Mesendoderm (in vitro differentiated cells): ENCODE measurements at regions not wholly inside any gene's neighbourhood (a gene's known extent, or its start where the extent isn't known, plus 50 kb on each side); places are given as distances from the start of the nearest gene placed in this dataset.
"Not testable (repeated sequence)": the region's sequence is repeated elsewhere in the genome, so short reads cannot be mapped to it uniquely, and the experiment has no call there.

Experiments used
- DNase-seq: peaks from one replicate; pipeline ENCODE4 v3.0.0; 2013
- H2AK5ac ChIP-seq: 2 replicates; pipeline ENCODE4 v1.6.1; 2013; ENCODE audit warnings: low read length, inconsistent platforms
- H2BK120ac ChIP-seq: 2 replicates; pipeline ENCODE4 v1.6.1; 2013; ENCODE audit warnings: low read depth, mild to moderate bottlenecking, low read length, moderate library complexity, mixed read lengths
- H2BK15ac ChIP-seq: replicated peaks from 2 replicates; pipeline ENCODE4 v1.6.1; 2013; ENCODE audit warnings: low read depth, mild to moderate bottlenecking, moderate library complexity
- H2BK5ac ChIP-seq: 2 replicates; pipeline ENCODE4 v1.6.1; 2013; ENCODE audit warnings: low read length, inconsistent platforms
- H3K18ac ChIP-seq: 2 replicates; pipeline ENCODE4 v1.6.1; 2013; ENCODE audit warnings: mild to moderate bottlenecking, low read length, mixed read lengths
- H3K23ac ChIP-seq: one replicate; pipeline ENCODE4 v1.6.1; 2013; ENCODE audit warnings: low read length
- H3K27ac ChIP-seq: 2 replicates; pipeline ENCODE4 v1.5.1; 2013; ENCODE audit warnings: low read depth, mild to moderate bottlenecking, inconsistent platforms, low read length, moderate library complexity
- H3K27me3 ChIP-seq: 2 replicates; pipeline ENCODE4 v1.6.1; 2013; ENCODE audit warnings: low read length, control low read depth, mild to moderate bottlenecking, inconsistent platforms; ENCODE audit not compliant: insufficient read depth, poor library complexity
- H3K36me3 ChIP-seq: 2 replicates; pipeline ENCODE4 v1.6.1; 2013; ENCODE audit warnings: low read length, inconsistent platforms; ENCODE audit not compliant: control insufficient read depth, insufficient read depth
- H3K4ac ChIP-seq: one replicate; pipeline ENCODE4 v1.6.1; 2013; ENCODE audit warnings: low read depth, mild to moderate bottlenecking, low read length, moderate library complexity
- H3K4me1 ChIP-seq: 2 replicates; pipeline ENCODE4 v1.6.1; 2013; ENCODE audit warnings: low read depth, low read length, inconsistent platforms; ENCODE audit not compliant: control insufficient read depth
- H3K4me2 ChIP-seq: 2 replicates; pipeline ENCODE4 v1.6.1; 2013; ENCODE audit warnings: low read length
- H3K4me3 ChIP-seq: 2 replicates; pipeline ENCODE4 v1.5.1; 2013; ENCODE audit warnings: mild to moderate bottlenecking, low read length
- H3K56ac ChIP-seq: one replicate; pipeline ENCODE4 v1.6.1; 2013; ENCODE audit warnings: low read length
- H3K79me1 ChIP-seq: 2 replicates; pipeline ENCODE4 v1.6.1; 2013; ENCODE audit warnings: low read length, inconsistent platforms
- H3K79me2 ChIP-seq: 2 replicates; pipeline ENCODE4 v1.6.1; 2013; ENCODE audit warnings: mild to moderate bottlenecking, low read length; ENCODE audit not compliant: control insufficient read depth, insufficient read depth
- H3K9ac ChIP-seq: 2 replicates; pipeline ENCODE4 v1.6.1; 2013; ENCODE audit warnings: low read length, inconsistent platforms
- H4K5ac ChIP-seq: one replicate; pipeline ENCODE4 v1.6.1; 2013; ENCODE audit warnings: low read length
- H4K8ac ChIP-seq: one replicate; pipeline ENCODE4 v1.6.1; 2013; ENCODE audit warnings: low read depth, mild to moderate bottlenecking, control low read depth, low read length, moderate library complexity
- WGBS: extraction: QIAGEN DNeasy Blood & Tissue Kit; methylation state at CpG from one replicate; pipeline ENCODE4 v1.1.7; 2013; ENCODE audit warnings: low lambda C conversion rate, missing lambda C conversion rate; ENCODE audit not compliant: insufficient coverage; ENCODE audit errors: extremely low coverage; 5-methylcytosine and 5-hydroxymethylcytosine counted together

GRCh38 chr18:64693766-64694165, 544.9 kb upstream of the LINC00305 start:
- Histone ChIP-seq H3K27ac (no peak overlapping the region), H2BK120ac (no peak overlapping the region), H4K8ac (no peak overlapping the region), H3K18ac (no peak overlapping the region), H3K79me1 (no peaks in the 10 kb centered on the region), H3K4me3 (no peak overlapping the region), H3K56ac (no peak overlapping the region), H3K4me2 (no peak overlapping the region), H3K23ac (no peak overlapping the region), H3K36me3 (no peaks in the 10 kb centered on the region), H4K5ac (no peak overlapping the region), H3K27me3 (no peaks in the 10 kb centered on the region), H2AK5ac (no peak overlapping the region), H2BK15ac (no peak overlapping the region), H3K9ac (no peak overlapping the region), H3K4me1 (no peaks in the 10 kb centered on the region), H3K79me2 (no peaks in the 10 kb centered on the region), H3K4ac (no peak overlapping the region), H2BK5ac (no peak overlapping the region)
- no CpG with 5 or more reads among the region's 4 CpGs for WGBS
- no peak for DNase-seq

DNA sequence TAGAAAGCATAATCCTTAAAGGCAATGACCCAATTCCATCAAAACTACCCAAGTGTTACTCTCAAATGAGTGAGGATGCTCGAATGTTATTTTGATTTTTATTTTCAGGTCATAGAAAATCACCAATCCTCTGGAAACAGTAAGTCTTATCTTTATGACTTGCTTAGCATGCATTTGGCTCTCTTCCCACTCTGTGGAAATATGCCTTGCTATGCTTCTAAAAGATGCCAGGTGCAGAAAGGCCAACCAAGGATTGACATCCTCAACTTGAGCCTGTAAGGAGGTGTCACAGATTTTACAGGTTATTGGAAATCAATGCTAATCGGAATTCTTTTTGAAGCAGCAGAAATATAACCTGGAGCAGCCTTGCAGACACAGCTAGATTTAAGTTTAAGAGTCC, 543.9 kb upstream of the LINC00305 start:
- H4K5ac ChIP-seq = no peak overlapping the region
- H2BK120ac ChIP-seq = no peak overlapping the region
- no peak overlapping the region for H2BK15ac ChIP-seq
- no peaks in the 10 kb centered on the region for H3K79me2 ChIP-seq
- no peak overlapping the region for H3K27ac ChIP-seq
- H4K8ac ChIP-seq = no peak overlapping the region
- H3K23ac ChIP-seq = no peak overlapping the region
- WGBS = no CpG with 5 or more reads among the region's 2 CpGs
- H2AK5ac ChIP-seq = no peak overlapping the region
- H3K79me1 ChIP-seq = no peaks in the 10 kb centered on the region
- no peak overlapping the region for H3K4ac ChIP-seq
- H3K4me3 ChIP-seq = no peak overlapping the region
- H3K9ac ChIP-seq = no peak overlapping the region
- H3K18ac ChIP-seq = no peak overlapping the region
- no peak overlapping the region for H2BK5ac ChIP-seq
- no peaks in the 10 kb centered on the region for H3K4me1 ChIP-seq
- DNase-seq = no peak
- H3K36me3 ChIP-seq = no peaks in the 10 kb centered on the region
- no peak overlapping the region for H3K4me2 ChIP-seq
- H3K27me3 ChIP-seq = no peaks in the 10 kb centered on the region
- no peak overlapping the region for H3K56ac ChIP-seq

- H2BK120ac ChIP-seq = no peak overlapping the region
- no peak overlapping the region for H2BK15ac ChIP-seq
- WGBS = no CpG with 5 or more reads among the region's 2 CpGs
- no peak overlapping the region for H3K18ac ChIP-seq
- H3K4ac ChIP-seq = no peak overlapping the region
- H3K4me1 ChIP-seq = peaks cover 3% of the 10 kb centered on the region
- no peak overlapping the region for H3K56ac ChIP-seq
- H3K79me1 ChIP-seq = no peaks in the 10 kb centered on the region
- H3K4me3 ChIP-seq = no peak overlapping the region
- no peak overlapping the region for H4K5ac ChIP-seq
- no peak overlapping the region for H3K9ac ChIP-seq
- no peak overlapping the region for H3K23ac ChIP-seq
- no peak overlapping the region for H2AK5ac ChIP-seq
- no peak overlapping the region for H2BK5ac ChIP-seq
- no peak overlapping the region for H3K4me2 ChIP-seq
- DNase-seq = peak; percentile 34
- H3K79me2 ChIP-seq = no peaks in the 10 kb centered on the region
- no peak overlapping the region for H3K27ac ChIP-seq
- H4K8ac ChIP-seq = no peak overlapping the region
- H3K36me3 ChIP-seq = no peaks in the 10 kb centered on the region
- no peaks in the 10 kb centered on the region for H3K27me3 ChIP-seq
Observed at GRCh38 chr18:64679121-64679520, 530.2 kb upstream of the LINC00305 start.

DNA sequence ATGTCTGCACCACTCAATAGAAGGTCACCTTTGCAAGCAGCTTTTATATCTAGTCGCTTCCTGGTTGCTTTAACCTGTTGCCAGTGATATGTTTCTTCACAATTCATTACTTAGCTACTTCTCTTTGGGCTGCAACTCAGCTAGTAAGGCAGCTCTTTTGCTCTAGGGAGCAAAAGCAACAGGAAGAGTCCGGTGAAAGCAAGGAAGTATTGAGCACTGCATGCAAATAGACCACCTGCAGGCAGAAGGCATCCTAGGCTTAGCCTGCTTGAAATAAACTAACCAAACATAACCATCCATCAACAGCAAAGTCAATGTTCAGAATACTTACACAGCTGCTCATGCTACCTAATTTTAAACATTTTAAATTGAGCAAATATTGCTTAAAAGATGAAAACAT, 529.2 kb upstream of the LINC00305 start:
- Histone ChIP-seq H3K36me3 (no peaks in the 10 kb centered on the region), H3K23ac (no peak overlapping the region), H3K4me3 (no peak overlapping the region), H3K4me1 (peaks cover 3% of the 10 kb centered on the region), H2BK120ac (no peak overlapping the region), H3K4ac (no peak overlapping the region), H4K8ac (no peak overlapping the region), H3K79me2 (no peaks in the 10 kb centered on the region), H3K18ac (no peak overlapping the region), H3K9ac (no peak overlapping the region), H3K4me2 (no peak overlapping the region), H2AK5ac (no peak overlapping the region), H2BK5ac (no peak overlapping the region), H4K5ac (no peak overlapping the region), H3K27me3 (no peaks in the 10 kb centered on the region), H3K79me1 (no peaks in the 10 kb centered on the region), H2BK15ac (no peak overlapping the region), H3K56ac (no peak overlapping the region), H3K27ac (peak overlapping the region; percentile 66)
- no CpG with 5 or more reads among the region's 2 CpGs for WGBS
- DNase-seq = peak; percentile 48

- no peaks in the 10 kb centered on the region for H3K79me1 ChIP-seq
- no peak overlapping the region for H3K4me3 ChIP-seq
- no peak overlapping the region for H4K8ac ChIP-seq
- H3K23ac ChIP-seq = no peak overlapping the region
- H3K27ac ChIP-seq = no peak overlapping the region
- H4K5ac ChIP-seq = no peak overlapping the region
- H3K18ac ChIP-seq = no peak overlapping the region
- DNase-seq = no peak
- no peaks in the 10 kb centered on the region for H3K27me3 ChIP-seq
- H2BK120ac ChIP-seq = no peak overlapping the region
- H3K4ac ChIP-seq = no peak overlapping the region
- H3K9ac ChIP-seq = no peak overlapping the region
- peaks cover 3% of the 10 kb centered on the region for H3K4me1 ChIP-seq
- WGBS = no CpG with 5 or more reads among the region's 3 CpGs
- no peak overlapping the region for H2BK5ac ChIP-seq
- no peak overlapping the region for H3K4me2 ChIP-seq
- no peak overlapping the region for H2AK5ac ChIP-seq
- H3K36me3 ChIP-seq = no peaks in the 10 kb centered on the region
- H3K56ac ChIP-seq = no peak overlapping the region
- H2BK15ac ChIP-seq = no peak overlapping the region
- H3K79me2 ChIP-seq = no peaks in the 10 kb centered on the region
Observed at GRCh38 chr18:64674694-64675093, 525.8 kb upstream of the LINC00305 start.

DNA sequence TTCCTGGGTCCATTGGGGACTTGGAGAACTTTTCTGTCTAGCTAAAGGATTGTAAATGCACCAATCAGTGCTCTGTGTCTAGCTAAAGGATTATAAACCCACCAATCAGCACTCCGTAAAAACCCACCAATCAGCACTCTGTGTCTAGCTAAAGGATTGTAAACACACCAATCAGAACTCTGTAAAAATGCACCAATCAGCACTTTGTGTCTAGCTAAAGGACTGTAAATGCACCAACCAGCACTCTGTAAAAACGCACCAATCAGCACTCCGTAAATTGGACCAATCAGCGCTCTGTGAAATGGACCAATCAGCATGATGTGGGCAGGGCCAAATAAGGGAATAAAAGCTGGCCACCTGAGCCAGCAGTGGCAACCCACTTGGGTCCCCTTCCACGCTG, 522.4 kb upstream of the LINC00305 start:
- not testable (repeated sequence) for H2BK5ac ChIP-seq, H3K18ac ChIP-seq, H3K4me1 ChIP-seq, H4K8ac ChIP-seq, H3K27me3 ChIP-seq, H3K79me1 ChIP-seq, H2BK120ac ChIP-seq, H3K56ac ChIP-seq, H3K4me3 ChIP-seq, DNase-seq, H3K27ac ChIP-seq, H3K9ac ChIP-seq, H4K5ac ChIP-seq, H2BK15ac ChIP-seq, H3K23ac ChIP-seq, H3K79me2 ChIP-seq, H2AK5ac ChIP-seq, H3K4ac ChIP-seq, H3K36me3 ChIP-seq, H3K4me2 ChIP-seq
- no CpG with 5 or more reads among the region's 5 CpGs for WGBS
